Nephron (organoid): ENCODE measurements at regions not wholly inside any gene's neighbourhood (a gene's known extent, or its start where the extent isn't known, plus 50 kb on each side); places are given as distances from the start of the nearest gene placed in this dataset.

ENCODE experiments used
- H3K27ac Mint-ChIP-seq, 3 experiments: 2 replicates each; pipeline ENCODE4 v1.8.0; 2020; ENCODE audit warnings: mixed read lengths in 3 of 3, mild to moderate bottlenecking in 2 of 3, moderate library complexity in 1 of 3
- H3K27me3 Mint-ChIP-seq: 2 replicates; pipeline ENCODE4 v1.8.0; 2021; ENCODE audit warnings: low read depth, mild to moderate bottlenecking, moderate library complexity, mixed read lengths
- H3K36me3 Mint-ChIP-seq: 2 replicates; pipeline ENCODE4 v1.8.0; 2020; ENCODE audit warnings: low read depth, mixed read lengths
- H3K4me1 Mint-ChIP-seq: 2 replicates; pipeline ENCODE4 v1.8.0; 2020; ENCODE audit warnings: mixed read lengths
- H3K4me3 Mint-ChIP-seq, 3 experiments: 2 replicates each; pipeline ENCODE4 v1.8.0; 2020; ENCODE audit warnings: mild to moderate bottlenecking in 3 of 3, mixed read lengths in 3 of 3, moderate library complexity in 2 of 3
- H3K9me3 Mint-ChIP-seq: 2 replicates; pipeline ENCODE4 v1.8.0; 2020; ENCODE audit warnings: mixed read lengths
- TF ChIP-seq, protein P1 (sequence below), 3 experiments: fragments of 200-600 bp; sonication (generic); IDR thresholded peaks; one replicate each; pipeline ENCODE4 v1.5.0; 2021; ENCODE audit warnings: antibody characterized with exemption in 3 of 3; ENCODE audit not compliant: unreplicated experiment in 3 of 3

- TF ChIP-seq, protein P1, sequence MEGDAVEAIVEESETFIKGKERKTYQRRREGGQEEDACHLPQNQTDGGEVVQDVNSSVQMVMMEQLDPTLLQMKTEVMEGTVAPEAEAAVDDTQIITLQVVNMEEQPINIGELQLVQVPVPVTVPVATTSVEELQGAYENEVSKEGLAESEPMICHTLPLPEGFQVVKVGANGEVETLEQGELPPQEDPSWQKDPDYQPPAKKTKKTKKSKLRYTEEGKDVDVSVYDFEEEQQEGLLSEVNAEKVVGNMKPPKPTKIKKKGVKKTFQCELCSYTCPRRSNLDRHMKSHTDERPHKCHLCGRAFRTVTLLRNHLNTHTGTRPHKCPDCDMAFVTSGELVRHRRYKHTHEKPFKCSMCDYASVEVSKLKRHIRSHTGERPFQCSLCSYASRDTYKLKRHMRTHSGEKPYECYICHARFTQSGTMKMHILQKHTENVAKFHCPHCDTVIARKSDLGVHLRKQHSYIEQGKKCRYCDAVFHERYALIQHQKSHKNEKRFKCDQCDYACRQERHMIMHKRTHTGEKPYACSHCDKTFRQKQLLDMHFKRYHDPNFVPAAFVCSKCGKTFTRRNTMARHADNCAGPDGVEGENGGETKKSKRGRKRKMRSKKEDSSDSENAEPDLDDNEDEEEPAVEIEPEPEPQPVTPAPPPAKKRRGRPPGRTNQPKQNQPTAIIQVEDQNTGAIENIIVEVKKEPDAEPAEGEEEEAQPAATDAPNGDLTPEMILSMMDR (IDR thresholded peaks at IDR 0.05; ENCODE audit: unreplicated experiment in 3 of 3) = no peak
- Mint-ChIP-seq H3K36me3 (no peaks in the 10 kb centered on the region), H3K4me1 (peaks cover 15% of the 10 kb centered on the region), H3K4me3 (no peak overlapping the region), H3K27ac (no peak overlapping the region), H3K9me3 (no peaks in the 10 kb centered on the region), H3K27me3 (no peaks in the 10 kb centered on the region)
These were observed 231.4 kb upstream of the POU1F1 start for GRCh38 chr3:87507753-87508152.

DNA sequence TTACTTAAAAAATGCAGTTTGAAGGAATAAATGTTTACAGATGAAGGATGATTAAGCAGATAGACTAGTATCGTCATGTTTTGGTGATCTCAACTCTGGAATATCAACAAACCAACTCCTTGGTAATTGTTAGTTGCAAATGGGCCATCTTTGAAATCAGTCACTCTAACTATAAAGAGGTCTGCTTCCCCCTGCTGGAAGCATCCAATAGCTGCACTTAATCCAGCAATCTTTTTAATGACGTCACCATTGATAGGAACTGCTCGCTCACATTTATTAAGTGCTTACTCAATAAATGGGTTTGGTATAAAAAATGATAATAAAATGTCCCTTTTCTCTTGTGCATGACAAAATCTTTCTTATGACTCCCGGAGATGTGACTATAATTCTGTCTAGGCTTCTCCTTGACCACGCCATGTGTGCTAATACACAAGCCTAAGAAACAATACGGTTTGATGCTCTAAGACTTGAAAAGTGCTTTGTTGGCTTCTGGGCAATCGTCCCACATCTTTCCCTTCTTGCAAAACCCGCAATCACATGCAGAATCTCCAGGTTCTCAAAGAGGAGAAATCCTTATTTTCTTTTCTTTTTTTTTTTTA is 227.6 kb upstream of the POU1F1 start:
- Mint-ChIP-seq H3K4me3 (no peak overlapping the region), H3K4me1 (peaks cover 3% of the 10 kb centered on the region), H3K27me3 (no peaks in the 10 kb centered on the region), H3K36me3 (no peaks in the 10 kb centered on the region), H3K9me3 (no peaks in the 10 kb centered on the region), H3K27ac (no peak overlapping the region)
- TF ChIP-seq, protein P1 (IDR thresholded peaks at IDR 0.05; ENCODE audit: unreplicated experiment in 3 of 3) = peak; percentile 57 to 69 (median 62)

DNA sequence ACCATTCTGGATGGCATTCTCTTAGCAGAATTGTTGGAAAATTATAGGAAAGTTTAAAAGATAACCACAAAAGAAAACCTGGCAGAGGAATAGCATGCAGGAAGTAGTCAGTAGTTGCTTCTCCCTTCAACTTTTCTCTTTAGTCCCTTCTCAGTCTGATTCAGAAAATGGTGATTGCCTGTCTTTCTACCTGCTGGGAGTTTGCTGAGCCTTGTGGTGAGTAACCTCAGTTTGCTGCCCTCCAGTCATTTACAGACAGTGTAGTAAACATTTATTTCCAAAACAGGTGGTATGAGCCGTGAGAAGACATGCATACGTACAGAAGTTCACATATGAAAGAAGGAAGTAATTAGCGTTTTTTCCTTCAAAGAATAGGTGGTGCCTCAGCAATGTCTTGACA is 224.7 kb upstream of the POU1F1 start:
- Mint-ChIP-seq H3K4me1 (no peaks in the 10 kb centered on the region), H3K27me3 (no peaks in the 10 kb centered on the region), H3K4me3 (no peak overlapping the region), H3K36me3 (no peaks in the 10 kb centered on the region), H3K27ac (no peak overlapping the region), H3K9me3 (no peaks in the 10 kb centered on the region)
- TF ChIP-seq, protein P1 (IDR thresholded peaks at IDR 0.05; ENCODE audit: unreplicated experiment in 3 of 3) = no peak

DNA sequence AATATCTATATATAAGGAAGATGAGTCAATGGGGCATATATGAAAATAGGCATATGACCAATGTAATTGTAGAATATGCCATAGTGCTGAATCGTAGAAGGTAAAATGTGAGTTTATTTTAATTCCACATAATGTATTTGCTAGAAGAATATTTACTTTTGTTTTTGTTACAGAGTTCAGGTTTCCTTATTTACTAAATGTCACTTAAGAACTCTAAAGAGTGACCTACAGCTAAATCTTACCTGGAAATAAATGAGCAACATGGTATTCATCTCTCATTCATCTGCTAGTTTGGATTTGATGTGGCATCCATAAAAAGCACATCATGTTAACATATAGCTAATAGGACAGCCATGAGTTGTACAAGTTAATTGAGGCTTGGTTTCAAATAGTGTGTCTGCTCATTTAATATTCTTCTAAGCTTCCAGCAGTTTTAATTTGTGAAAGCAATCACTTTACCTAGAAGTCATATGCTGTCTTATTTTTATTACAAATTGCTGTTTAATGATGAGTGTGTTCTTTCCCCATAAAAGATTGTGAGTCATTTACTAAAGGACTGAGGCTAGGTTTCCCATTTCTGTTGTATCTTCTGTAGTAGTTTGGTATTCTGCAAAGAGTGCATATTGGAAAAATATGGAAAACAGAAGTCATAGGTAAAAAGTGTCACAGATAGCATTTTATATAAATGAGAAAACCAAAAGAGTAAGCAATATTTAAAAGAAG is 222.1 kb upstream of the POU1F1 start:
- Mint-ChIP-seq H3K27me3 (no peaks in the 10 kb centered on the region), H3K9me3 (no peaks in the 10 kb centered on the region), H3K4me3 (no peak overlapping the region), H3K36me3 (no peaks in the 10 kb centered on the region), H3K4me1 (no peaks in the 10 kb centered on the region), H3K27ac (no peak overlapping the region)
- TF ChIP-seq, protein P1 (IDR thresholded peaks at IDR 0.05; ENCODE audit: unreplicated experiment in 3 of 3) = no peak

GRCh38 chr3:87495938-87496337 is 219.6 kb upstream of the POU1F1 start:
- H3K9me3 Mint-ChIP-seq = no peaks in the 10 kb centered on the region
- H3K27ac Mint-ChIP-seq = no peak overlapping the region
- H3K27me3 Mint-ChIP-seq = no peaks in the 10 kb centered on the region
- TF ChIP-seq, protein P1 (IDR thresholded peaks at IDR 0.05; ENCODE audit: unreplicated experiment in 3 of 3) = no peak
- no peak overlapping the region for H3K4me3 Mint-ChIP-seq
- no peaks in the 10 kb centered on the region for H3K4me1 Mint-ChIP-seq
- no peaks in the 10 kb centered on the region for H3K36me3 Mint-ChIP-seq

- no peak overlapping the region for H3K27ac Mint-ChIP-seq
- TF ChIP-seq, protein P1 (IDR thresholded peaks at IDR 0.05; ENCODE audit: unreplicated experiment in 3 of 3) = no peak
- H3K27me3 Mint-ChIP-seq = no peaks in the 10 kb centered on the region
- no peak overlapping the region for H3K4me3 Mint-ChIP-seq
- H3K4me1 Mint-ChIP-seq = no peaks in the 10 kb centered on the region
- no peaks in the 10 kb centered on the region for H3K36me3 Mint-ChIP-seq
- no peaks in the 10 kb centered on the region for H3K9me3 Mint-ChIP-seq
These were observed 217.9 kb upstream of the POU1F1 start for GRCh38 chr3:87494264-87494663.
